ENCODE measurements at regions not wholly inside any gene's neighbourhood (a gene's known extent, or its start where the extent isn't known, plus 50 kb on each side); places are given as distances from the start of the nearest gene placed in this dataset.

DNA sequence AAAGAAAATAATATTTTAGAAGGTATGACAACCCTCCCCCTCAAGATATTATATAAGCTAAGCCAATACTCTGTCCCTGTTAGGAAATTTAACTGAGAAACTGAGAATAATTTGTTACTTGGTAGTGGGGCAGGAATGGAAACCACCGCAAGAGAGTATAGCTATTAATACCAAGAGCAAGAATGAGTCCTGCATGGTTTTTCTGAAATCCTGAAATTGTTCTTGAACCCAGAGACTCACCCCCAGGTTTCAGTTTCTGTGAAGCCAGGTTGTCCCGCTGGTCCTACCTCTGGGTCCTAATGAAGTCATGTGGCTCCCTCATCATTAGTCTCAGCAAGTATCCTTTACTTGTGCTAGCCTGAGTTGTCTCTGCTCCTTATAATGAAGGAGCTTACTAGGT, 671.0 kb upstream of the ACVR2A start:
- POLR2A ChIA-PET (ENCODE audit: low non-redundant PET) = no interaction called here
- H3K27ac ChIP-seq (ENCODE audit: low read depth, low read length, poor library complexity, severe bottlenecking) = no peak overlapping the region
- no peaks in the 10 kb centered on the region for H3K27me3 ChIP-seq (replicated peaks; ENCODE audit: insufficient read depth, low read depth, low read length, poor library complexity)
- DNase-seq (ENCODE audit: low spot score) = no peak
- no peaks in the 10 kb centered on the region for H3K9me3 ChIP-seq (ENCODE audit: low read depth, low read length, poor library complexity, severe bottlenecking)
- H3K36me3 ChIP-seq (ENCODE audit: insufficient read depth, low read length, poor library complexity, severe bottlenecking) = no peaks in the 10 kb centered on the region
- H3K4me3 ChIP-seq (ENCODE audit: low read depth, low read length, poor library complexity, severe bottlenecking) = no peak overlapping the region
- CTCF ChIA-PET = interaction anchor here (0.5 kb wide), 1 partner anchor 385 kb away, joined by 3 read pairs; no protein-coding TSS in a partner anchor
- TF ChIP-seq EZH2 (IDR thresholded peaks at IDR 0.05; ENCODE audit: borderline replicate concordance, low read depth, low read length, poor library complexity, severe bottlenecking) (no peak), CTCF (conservative IDR thresholded peaks at IDR 0.05; ENCODE audit: low read depth, low read length) (no peak)
- H3K4me1 ChIP-seq (ENCODE audit: insufficient read depth, low read length, poor library complexity, severe bottlenecking) = no peaks in the 10 kb centered on the region
- intact Hi-C loops (cut with micrococcal nuclease; ENCODE audit: unreplicated experiment) = no loop called here
- BruUV-seq (replicated peaks) = no TSS peak

DNA sequence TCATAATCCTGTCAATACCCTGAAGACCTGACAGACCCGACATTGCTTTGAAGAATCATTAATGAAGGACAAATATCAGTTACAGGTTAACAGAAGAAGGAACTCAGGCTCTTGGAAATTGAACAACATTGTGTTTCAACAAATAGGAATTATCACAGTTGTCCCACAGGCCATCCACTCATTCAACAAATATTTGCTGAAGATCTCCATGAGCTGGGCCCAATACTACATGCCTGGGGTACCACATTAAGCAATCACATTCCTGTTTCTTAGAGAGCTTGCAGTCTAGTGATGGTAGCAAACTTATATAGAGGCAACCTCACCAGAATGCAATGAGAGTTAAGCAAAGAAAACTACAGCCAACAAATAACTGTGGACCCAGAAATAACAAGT, 671.6 kb upstream of the ACVR2A start:
- H3K27me3 ChIP-seq (replicated peaks; ENCODE audit: insufficient read depth, low read depth, low read length, poor library complexity) = no peaks in the 10 kb centered on the region
- H3K36me3 ChIP-seq (ENCODE audit: insufficient read depth, low read length, poor library complexity, severe bottlenecking) = no peaks in the 10 kb centered on the region
- H3K9me3 ChIP-seq (ENCODE audit: low read depth, low read length, poor library complexity, severe bottlenecking) = no peaks in the 10 kb centered on the region
- no peak overlapping the region for H3K4me3 ChIP-seq (ENCODE audit: low read depth, low read length, poor library complexity, severe bottlenecking)
- DNase-seq (ENCODE audit: low spot score) = no peak
- ChIA-PET POLR2A (ENCODE audit: low non-redundant PET) (no interaction called here), CTCF (no interaction called here)
- no peak overlapping the region for H3K27ac ChIP-seq (ENCODE audit: low read depth, low read length, poor library complexity, severe bottlenecking)
- H3K4me1 ChIP-seq (ENCODE audit: insufficient read depth, low read length, poor library complexity, severe bottlenecking) = no peaks in the 10 kb centered on the region
- no TSS peak for BruUV-seq (replicated peaks)
- TF ChIP-seq CTCF (conservative IDR thresholded peaks at IDR 0.05; ENCODE audit: low read depth, low read length) (no peak), EZH2 (IDR thresholded peaks at IDR 0.05; ENCODE audit: borderline replicate concordance, low read depth, low read length, poor library complexity, severe bottlenecking) (no peak)
- intact Hi-C loops (cut with micrococcal nuclease; ENCODE audit: unreplicated experiment) = no loop called here

GRCh38 chr2:147172493-147173188, 672.2 kb upstream of the ACVR2A start:
- CTCF ChIA-PET = no interaction called here
- no peaks in the 10 kb centered on the region for H3K4me1 ChIP-seq (ENCODE audit: insufficient read depth, low read length, poor library complexity, severe bottlenecking)
- H3K4me3 ChIP-seq (ENCODE audit: low read depth, low read length, poor library complexity, severe bottlenecking) = no peak overlapping the region
- TF ChIP-seq CTCF (conservative IDR thresholded peaks at IDR 0.05; ENCODE audit: low read depth, low read length) = no peak
- TF ChIP-seq EZH2 (IDR thresholded peaks at IDR 0.05; ENCODE audit: borderline replicate concordance, low read depth, low read length, poor library complexity, severe bottlenecking) = no peak
- BruUV-seq (replicated peaks) = no TSS peak
- H3K9me3 ChIP-seq (ENCODE audit: low read depth, low read length, poor library complexity, severe bottlenecking) = no peaks in the 10 kb centered on the region
- no peak overlapping the region for H3K27ac ChIP-seq (ENCODE audit: low read depth, low read length, poor library complexity, severe bottlenecking)
- POLR2A ChIA-PET (ENCODE audit: low non-redundant PET) = no interaction called here
- DNase-seq (ENCODE audit: low spot score) = no peak
- H3K36me3 ChIP-seq (ENCODE audit: insufficient read depth, low read length, poor library complexity, severe bottlenecking) = no peaks in the 10 kb centered on the region
- no peaks in the 10 kb centered on the region for H3K27me3 ChIP-seq (replicated peaks; ENCODE audit: insufficient read depth, low read depth, low read length, poor library complexity)
- intact Hi-C loops (cut with micrococcal nuclease; ENCODE audit: unreplicated experiment) = no loop called here
